DND-41 (cell line): ENCODE measurements at regions not wholly inside any gene's neighbourhood (a gene's known extent, or its start where the extent isn't known, plus 50 kb on each side); places are given as distances from the start of the nearest gene placed in this dataset.

Experiments used
- EZH2 ChIP-seq: IDR thresholded peaks from 3 replicates; pipeline ENCODE4 v1.6.1; 2012; ENCODE audit warnings: borderline replicate concordance, low read depth, mild to moderate bottlenecking, moderate library complexity, low read length, inconsistent platforms; ENCODE audit not compliant: severe bottlenecking
- TF ChIP-seq, protein P1 (sequence below): IDR thresholded peaks from 2 replicates; pipeline ENCODE4 v1.5.1; 2012; ENCODE audit warnings: borderline replicate concordance, low read length, moderate library complexity, mild to moderate bottlenecking; ENCODE audit not compliant: poor library complexity, severe bottlenecking; ENCODE audit errors: extremely low read depth

DNA sequence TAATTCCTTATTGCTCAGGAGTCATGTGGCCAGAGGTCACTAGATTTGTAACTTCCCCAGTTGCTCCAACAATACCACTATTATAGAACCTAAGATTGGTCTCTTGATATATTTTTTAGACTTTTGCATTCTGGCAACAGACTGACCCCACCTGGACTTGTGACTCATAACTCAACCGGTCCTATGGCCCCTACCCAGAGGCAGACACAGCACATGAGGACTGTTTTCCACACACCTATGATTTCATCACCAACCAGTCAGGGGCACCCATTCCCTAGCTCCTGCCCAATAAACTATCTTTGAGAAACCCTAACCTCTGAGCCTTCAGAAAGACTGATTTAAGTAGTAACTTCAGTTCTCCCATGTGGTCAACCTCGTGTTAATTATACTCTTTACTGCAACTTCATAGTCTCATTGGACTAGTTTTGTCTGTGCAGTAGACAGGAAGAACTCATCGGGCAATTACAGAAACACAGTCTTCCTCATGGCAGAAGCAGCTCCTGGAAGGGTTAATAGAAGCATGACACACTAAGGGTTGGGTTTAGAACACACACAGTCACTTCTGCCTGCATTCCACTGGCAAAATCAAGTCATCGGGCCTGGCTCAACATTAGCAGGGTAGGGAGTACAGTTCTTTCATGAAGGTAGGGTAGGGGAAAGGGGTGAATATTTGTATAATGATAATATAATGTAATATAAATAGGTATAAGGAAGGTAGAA lies 251.8 kb downstream of the UQCRFS1 start:
- TF ChIP-seq, protein P1, sequence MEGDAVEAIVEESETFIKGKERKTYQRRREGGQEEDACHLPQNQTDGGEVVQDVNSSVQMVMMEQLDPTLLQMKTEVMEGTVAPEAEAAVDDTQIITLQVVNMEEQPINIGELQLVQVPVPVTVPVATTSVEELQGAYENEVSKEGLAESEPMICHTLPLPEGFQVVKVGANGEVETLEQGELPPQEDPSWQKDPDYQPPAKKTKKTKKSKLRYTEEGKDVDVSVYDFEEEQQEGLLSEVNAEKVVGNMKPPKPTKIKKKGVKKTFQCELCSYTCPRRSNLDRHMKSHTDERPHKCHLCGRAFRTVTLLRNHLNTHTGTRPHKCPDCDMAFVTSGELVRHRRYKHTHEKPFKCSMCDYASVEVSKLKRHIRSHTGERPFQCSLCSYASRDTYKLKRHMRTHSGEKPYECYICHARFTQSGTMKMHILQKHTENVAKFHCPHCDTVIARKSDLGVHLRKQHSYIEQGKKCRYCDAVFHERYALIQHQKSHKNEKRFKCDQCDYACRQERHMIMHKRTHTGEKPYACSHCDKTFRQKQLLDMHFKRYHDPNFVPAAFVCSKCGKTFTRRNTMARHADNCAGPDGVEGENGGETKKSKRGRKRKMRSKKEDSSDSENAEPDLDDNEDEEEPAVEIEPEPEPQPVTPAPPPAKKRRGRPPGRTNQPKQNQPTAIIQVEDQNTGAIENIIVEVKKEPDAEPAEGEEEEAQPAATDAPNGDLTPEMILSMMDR = no peak
- TF ChIP-seq EZH2 = no peak
